ENCODE measurements at regions not wholly inside any gene's neighbourhood (a gene's known extent, or its start where the extent isn't known, plus 50 kb on each side); places are given as distances from the start of the nearest gene placed in this dataset.

DNA sequence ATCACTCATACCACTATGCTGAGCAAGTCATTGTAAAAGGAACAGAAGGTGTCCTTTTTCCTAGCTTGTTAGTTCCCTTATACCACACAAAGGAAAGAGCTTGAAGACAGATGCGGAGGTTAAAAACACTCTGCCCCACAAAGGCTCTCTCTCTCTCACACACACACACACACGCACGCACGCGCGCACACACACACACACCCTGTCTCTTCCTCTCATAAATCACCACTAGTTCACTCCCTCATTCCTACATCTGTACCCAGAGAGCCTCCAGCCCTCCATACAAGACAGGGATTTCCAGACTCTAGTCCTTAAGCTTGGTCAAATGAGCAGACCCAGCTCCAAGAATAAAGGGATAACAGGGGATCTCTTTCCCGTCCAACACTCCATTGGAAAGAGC, 120.1 kb upstream of the THBS1 start:
- in situ Hi-C loops (cut with HindIII; ENCODE audit: extremely low pct_ligation_motif_present, low pct_unique_long_range_greater_than_20kb) (no loop called here), intact Hi-C loops (cut with micrococcal nuclease; ENCODE audit: unreplicated experiment) (no loop called here)
- Histone ChIP-seq H3K36me3 (replicated peaks in 1 of 2; ENCODE audit: control insufficient read depth in 1 of 2, insufficient read depth in 2 of 2, low read length in 2 of 2) (no peaks in the 10 kb centered on the region), H4K20me1 (ENCODE audit: insufficient read depth, low read length) (no peaks in the 10 kb centered on the region), H3K79me2 (ENCODE audit: insufficient read depth, low read length) (no peaks in the 10 kb centered on the region), H3K4me1 (ENCODE audit: insufficient read depth, low read length) (peaks cover 13% of the 10 kb centered on the region), H3K27me3 (ENCODE audit: control insufficient read depth in 1 of 2, insufficient read depth in 2 of 2, low read length in 2 of 2) (no peaks in the 10 kb centered on the region; a peak in 1 of 5 replicates), H3K27ac (ENCODE audit: extremely low read length, insufficient read depth, low read length) (no peak overlapping the region), H3K9me3 (ENCODE audit: low read length) (no peaks in the 10 kb centered on the region), H3K9ac (ENCODE audit: insufficient read depth, low read depth, low read length) (no peak overlapping the region), H3K4me3 (replicated peaks in 1 of 3; ENCODE audit: insufficient read depth in 1 of 3, low read depth in 2 of 3, low read length in 3 of 3) (no peak overlapping the region), H3K4me2 (ENCODE audit: low read depth, low read length) (no peak overlapping the region), H2AFZ (ENCODE audit: low read length) (no peak overlapping the region)
- WGBS (ENCODE audit: low lambda C conversion rate): 79% methylated on average over 7 of the region's 7 CpGs
- TF ChIP-seq ARNTL (CRISPR knock-in tag; IDR thresholded peaks at IDR 0.05) (no peak), KAT2B (IDR thresholded peaks at IDR 0.05; ENCODE audit: borderline replicate concordance, low read depth, low read length) (no peak), HIVEP1 (CRISPR knock-in tag; IDR thresholded peaks at IDR 0.05) (no peak), FOXO1 (CRISPR knock-in tag; IDR thresholded peaks at IDR 0.05) (no peak), NFE2L1 (CRISPR knock-in tag; IDR thresholded peaks at IDR 0.05; ENCODE audit: borderline replicate concordance) (no peak)
- no TSS peak for BruUV-seq (replicated peaks)
- POLR2A ChIA-PET: no interaction called here
- no peak for FAIRE-seq
- CTCF ChIA-PET (ENCODE audit: low intra/inter-chr PET ratio, low total read pairs): no interaction called here
- ATAC-seq: no peak
- DNase-seq (ENCODE audit: low spot score): no peak

DNA sequence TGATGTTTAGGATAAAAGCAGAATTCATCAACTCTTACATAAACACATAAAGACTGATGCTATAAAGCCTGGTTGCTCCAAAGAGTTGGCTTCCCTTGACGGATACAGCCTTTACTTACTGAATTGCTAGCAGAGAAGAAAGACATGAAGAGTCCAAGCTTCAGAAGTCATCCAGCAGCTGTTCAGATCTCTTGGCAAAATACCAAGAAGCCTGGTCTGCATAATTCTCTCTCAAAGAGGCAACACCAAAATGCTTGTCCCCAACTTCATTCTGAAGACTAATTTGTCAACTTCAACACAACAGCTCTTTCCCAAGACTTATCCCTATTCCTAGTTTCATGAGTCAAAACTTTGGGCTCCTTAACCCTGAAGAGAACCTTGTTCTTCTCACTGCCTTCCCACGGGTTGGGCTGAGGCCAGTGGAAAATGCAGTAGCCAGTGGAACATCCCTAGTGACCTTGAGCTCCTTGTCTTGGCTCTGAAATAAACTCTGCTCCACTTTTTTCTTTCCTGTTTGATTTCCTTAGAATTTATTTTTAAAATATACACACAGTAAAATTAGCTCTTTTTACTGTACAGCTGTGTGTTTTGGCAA, 119.2 kb upstream of the THBS1 start:
- in situ Hi-C loops (cut with HindIII; ENCODE audit: extremely low pct_ligation_motif_present, low pct_unique_long_range_greater_than_20kb): no loop called here
- Histone ChIP-seq H3K4me2 (ENCODE audit: low read depth, low read length) (no peak overlapping the region), H3K4me1 (ENCODE audit: insufficient read depth, low read length) (peaks cover 4% of the 10 kb centered on the region), H4K20me1 (ENCODE audit: insufficient read depth, low read length) (no peaks in the 10 kb centered on the region), H3K4me3 (replicated peaks in 1 of 3; ENCODE audit: insufficient read depth in 1 of 3, low read depth in 2 of 3, low read length in 3 of 3) (no peak overlapping the region), H3K27me3 (ENCODE audit: control insufficient read depth in 1 of 2, insufficient read depth in 2 of 2, low read length in 2 of 2) (no peaks in the 10 kb centered on the region; a peak in 1 of 5 replicates), H3K79me2 (ENCODE audit: insufficient read depth, low read length) (no peaks in the 10 kb centered on the region), H3K27ac (ENCODE audit: extremely low read length, insufficient read depth, low read length) (no peak overlapping the region), H2AFZ (ENCODE audit: low read length) (no peak overlapping the region), H3K9ac (ENCODE audit: insufficient read depth, low read depth, low read length) (no peak overlapping the region), H3K36me3 (replicated peaks in 1 of 2; ENCODE audit: control insufficient read depth in 1 of 2, insufficient read depth in 2 of 2, low read length in 2 of 2) (no peaks in the 10 kb centered on the region), H3K9me3 (ENCODE audit: low read length) (no peaks in the 10 kb centered on the region)
- no TSS peak for BruUV-seq (replicated peaks)
- intact Hi-C loops (cut with micrococcal nuclease; ENCODE audit: unreplicated experiment): no loop called here
- ChIA-PET POLR2A (no interaction called here), CTCF (ENCODE audit: low intra/inter-chr PET ratio, low total read pairs) (no interaction called here)
- TF ChIP-seq POLR2AphosphoS2 (IDR thresholded peaks at IDR 0.05; ENCODE audit: low read depth, low read length): no peak
- TF ChIP-seq GATAD2A (CRISPR knock-in tag; IDR thresholded peaks at IDR 0.05): no peak
- TF ChIP-seq KDM6A (CRISPR knock-in tag; IDR thresholded peaks at IDR 0.05; ENCODE audit: low read depth): no peak
- TF ChIP-seq U2AF1 (optimal IDR thresholded peaks at IDR 0.05; ENCODE audit: low read depth, low read length): no peak
- TF ChIP-seq AHR (CRISPR knock-in tag; IDR thresholded peaks at IDR 0.05): no peak
- no peak for TF ChIP-seq KAT8 (CRISPR knock-in tag; IDR thresholded peaks at IDR 0.05)
- no peak for TF ChIP-seq ZNF367 (CRISPR knock-in tag; IDR thresholded peaks at IDR 0.05; ENCODE audit: borderline replicate concordance)
- no peak for TF ChIP-seq ZNF879 (CRISPR knock-in tag; IDR thresholded peaks at IDR 0.05)
- no peak for TF ChIP-seq ZKSCAN1 (IDR thresholded peaks at IDR 0.05; ENCODE audit: low read length)
- no peak for TF ChIP-seq NFE2 (CRISPR knock-in tag; IDR thresholded peaks at IDR 0.05)
- TF ChIP-seq, protein P1, sequence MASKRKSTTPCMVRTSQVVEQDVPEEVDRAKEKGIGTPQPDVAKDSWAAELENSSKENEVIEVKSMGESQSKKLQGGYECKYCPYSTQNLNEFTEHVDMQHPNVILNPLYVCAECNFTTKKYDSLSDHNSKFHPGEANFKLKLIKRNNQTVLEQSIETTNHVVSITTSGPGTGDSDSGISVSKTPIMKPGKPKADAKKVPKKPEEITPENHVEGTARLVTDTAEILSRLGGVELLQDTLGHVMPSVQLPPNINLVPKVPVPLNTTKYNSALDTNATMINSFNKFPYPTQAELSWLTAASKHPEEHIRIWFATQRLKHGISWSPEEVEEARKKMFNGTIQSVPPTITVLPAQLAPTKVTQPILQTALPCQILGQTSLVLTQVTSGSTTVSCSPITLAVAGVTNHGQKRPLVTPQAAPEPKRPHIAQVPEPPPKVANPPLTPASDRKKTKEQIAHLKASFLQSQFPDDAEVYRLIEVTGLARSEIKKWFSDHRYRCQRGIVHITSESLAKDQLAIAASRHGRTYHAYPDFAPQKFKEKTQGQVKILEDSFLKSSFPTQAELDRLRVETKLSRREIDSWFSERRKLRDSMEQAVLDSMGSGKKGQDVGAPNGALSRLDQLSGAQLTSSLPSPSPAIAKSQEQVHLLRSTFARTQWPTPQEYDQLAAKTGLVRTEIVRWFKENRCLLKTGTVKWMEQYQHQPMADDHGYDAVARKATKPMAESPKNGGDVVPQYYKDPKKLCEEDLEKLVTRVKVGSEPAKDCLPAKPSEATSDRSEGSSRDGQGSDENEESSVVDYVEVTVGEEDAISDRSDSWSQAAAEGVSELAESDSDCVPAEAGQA (IDR thresholded peaks at IDR 0.05; ENCODE audit: low read depth): no peak
- TF ChIP-seq, protein P1 (CRISPR knock-in tag; IDR thresholded peaks at IDR 0.05; ENCODE audit: borderline replicate concordance): no peak
- ATAC-seq (no peak), DNase-seq (ENCODE audit: low spot score) (no peak), FAIRE-seq (no peak)
- WGBS (ENCODE audit: low lambda C conversion rate): 40% methylated on average over 2 of the region's 2 CpGs
